PC-3 (cell line): ENCODE measurements at regions not wholly inside any gene's neighbourhood (a gene's known extent, or its start where the extent isn't known, plus 50 kb on each side); places are given as distances from the start of the nearest gene placed in this dataset.

Source experiments
- ATAC-seq: fragments of 200-7000 bp; cut with Tn5 transposase; 2 replicates; pipeline ENCODE4 v1.9.1; 2020; ENCODE audit warnings: mild to moderate bottlenecking, moderate library complexity
- BruUV-seq: library from RNA; stranded (reverse); fragments of 400-500 nt; replicated peaks from 2 replicates; lab custom pipeline; 2021; lab: Mats Ljungman, UMichigan
- CTCF ChIA-PET: fragments of 300-600 bp; sonication (Branson Sonifier 250); formaldehyde crosslinking; loops from one replicate; lab custom pipeline; 2022; ENCODE audit warnings: antibody characterized with exemption; lab: Charles Lee
- POLR2A ChIA-PET: fragments of 300-600 bp; sonication (Branson Sonifier 250); formaldehyde crosslinking; loops from one replicate; lab custom pipeline; 2022; ENCODE audit warnings: antibody characterized with exemption; ENCODE audit not compliant: unreplicated experiment; lab: Charles Lee
- DNase-seq: peaks from one replicate; pipeline ENCODE4 v3.0.0-alpha.2; 2015
- H2AFZ ChIP-seq: fragments of 300-600 bp; sonication (generic); 2 replicates; pipeline ENCODE4 v1.6.0; 2016; ENCODE audit warnings: antibody characterized with exemption, low read length
- H3F3A ChIP-seq: fragments of 300-600 bp; sonication (generic); one replicate; pipeline ENCODE4 v1.6.0; 2017; ENCODE audit warnings: antibody characterized with exemption, low read length, control low read depth, mild to moderate bottlenecking; ENCODE audit not compliant: unreplicated experiment
- H3K27ac ChIP-seq: fragments of 300-600 bp; sonication (generic); 2 replicates; pipeline ENCODE4 v1.5.1; 2016; ENCODE audit warnings: mild to moderate bottlenecking, low read length
- H3K27me3 ChIP-seq: fragments of 300-600 bp; sonication (generic); 2 replicates; pipeline ENCODE4 v1.6.1; 2016; ENCODE audit warnings: low read length, mixed read lengths
- H3K36me3 ChIP-seq: fragments of 300-600 bp; sonication (generic); 2 replicates; pipeline ENCODE4 v1.6.1; 2016; ENCODE audit warnings: low read depth, mixed run types, low read length, mixed read lengths
- H3K4me1 ChIP-seq: fragments of 300-600 bp; sonication (generic); 2 replicates; pipeline ENCODE4 v1.5.1; 2016; ENCODE audit warnings: low read length; ENCODE audit not compliant: insufficient read depth
- H3K4me2 ChIP-seq: fragments of 300-600 bp; sonication (generic); 2 replicates; pipeline ENCODE4 v1.6.0; 2016; ENCODE audit warnings: low read length
- H3K4me3 ChIP-seq: fragments of 300-600 bp; sonication (generic); 2 replicates; pipeline ENCODE4 v1.5.1; 2016; ENCODE audit warnings: mild to moderate bottlenecking, low read length, mixed read lengths
- H3K79me2 ChIP-seq: fragments of 300-600 bp; sonication (generic); 2 replicates; pipeline ENCODE4 v1.6.1; 2017; ENCODE audit warnings: low read length, mixed read lengths
- H3K9ac ChIP-seq: fragments of 300-600 bp; sonication (generic); 2 replicates; pipeline ENCODE4 v1.6.0; 2016; ENCODE audit warnings: mild to moderate bottlenecking, low read length
- H3K9me2 ChIP-seq: fragments of 300-600 bp; sonication (generic); replicated peaks from 2 replicates; pipeline ENCODE4 v1.6.1; 2016; ENCODE audit warnings: mixed run types, low read length, mixed read lengths
- H3K9me3 ChIP-seq: fragments of 300-600 bp; sonication (generic); 2 replicates; pipeline ENCODE4 v1.6.1; 2016; ENCODE audit warnings: low read length, mixed read lengths
- H4K20me1 ChIP-seq: fragments of 300-600 bp; sonication (generic); 2 replicates; pipeline ENCODE4 v1.6.1; 2016; ENCODE audit warnings: low read length, mixed read lengths
- EZH2 ChIP-seq: fragments of 300-600 bp; sonication (generic); IDR thresholded peaks from one replicate; pipeline ENCODE4 v1.6.1; 2017; ENCODE audit warnings: antibody characterized with exemption, mild to moderate bottlenecking, low read length; ENCODE audit not compliant: unreplicated experiment
- EZH2phosphoT487 ChIP-seq: fragments of 300-600 bp; sonication (generic); IDR thresholded peaks from 2 replicates; pipeline ENCODE4 v1.6.1; 2018; ENCODE audit warnings: mild to moderate bottlenecking, antibody characterized with exemption, low read length, borderline replicate concordance
- intact Hi-C: fragments of 100-400 bp; cut with micrococcal nuclease; formaldehyde crosslinking; loops from 2 replicates; pipeline ENCODE4 v1.9.0; 2023
- TF ChIP-seq, protein P1 (sequence below): fragments of 300-600 bp; sonication (generic); conservative IDR thresholded peaks from 2 replicates; pipeline ENCODE4 v1.5.1; 2017; ENCODE audit warnings: antibody characterized with exemption, low read depth, mild to moderate bottlenecking, low read length

DNA sequence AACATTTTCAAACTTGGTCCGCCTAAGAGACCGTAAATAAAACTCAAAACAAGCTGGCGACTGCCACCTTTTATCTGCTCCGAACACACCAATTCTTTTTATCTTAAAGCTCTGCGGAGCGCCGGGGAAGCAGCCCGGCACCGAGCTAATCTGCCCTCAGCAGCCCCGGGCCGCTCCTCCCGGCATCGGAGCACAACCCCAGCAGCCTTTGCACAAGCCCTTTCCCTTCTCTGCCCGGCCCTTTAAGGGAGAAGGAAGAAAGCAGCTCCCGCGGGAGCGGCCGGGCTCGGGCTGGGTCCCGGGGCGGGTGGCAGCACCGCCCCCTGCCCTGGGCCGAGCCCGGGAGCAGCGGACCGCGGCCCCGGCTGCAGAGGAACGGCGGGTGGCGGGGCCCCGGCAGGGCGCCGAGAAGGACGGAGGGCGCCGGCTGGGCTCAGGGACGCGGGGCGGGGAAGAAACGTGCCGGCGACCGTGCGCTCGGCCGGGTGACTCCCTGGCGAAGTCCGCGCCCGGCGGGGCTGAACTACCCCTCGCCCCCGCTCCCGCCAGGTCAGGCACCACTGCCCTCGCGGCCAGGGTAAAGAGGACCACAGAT is 133.6 kb upstream of the C11orf58 start:
- Histone ChIP-seq H3K4me3 (peak overlapping the region; percentile 58), H3K9me3 (no peaks in the 10 kb centered on the region), H3K4me1 (peaks cover 8% of the 10 kb centered on the region; the same call in 1 of the 2 replicates), H3K4me2 (peak overlapping the region; percentile 82), H3K9ac (no peak overlapping the region), H3K9me2 (no peaks in the 10 kb centered on the region), H3K27me3 (peaks cover 85% of the 10 kb centered on the region), H4K20me1 (no peaks in the 10 kb centered on the region), H3K36me3 (no peaks in the 10 kb centered on the region), H2AFZ (peak overlapping the region; percentile 77), H3F3A (no peaks in the 10 kb centered on the region), H3K27ac (no peak overlapping the region), H3K79me2 (no peaks in the 10 kb centered on the region)
- no TSS peak for BruUV-seq
- TF ChIP-seq EZH2 (no peak), EZH2phosphoT487 (no peak; the same call in 1 of the 2 replicates)
- TF ChIP-seq, protein P1, sequence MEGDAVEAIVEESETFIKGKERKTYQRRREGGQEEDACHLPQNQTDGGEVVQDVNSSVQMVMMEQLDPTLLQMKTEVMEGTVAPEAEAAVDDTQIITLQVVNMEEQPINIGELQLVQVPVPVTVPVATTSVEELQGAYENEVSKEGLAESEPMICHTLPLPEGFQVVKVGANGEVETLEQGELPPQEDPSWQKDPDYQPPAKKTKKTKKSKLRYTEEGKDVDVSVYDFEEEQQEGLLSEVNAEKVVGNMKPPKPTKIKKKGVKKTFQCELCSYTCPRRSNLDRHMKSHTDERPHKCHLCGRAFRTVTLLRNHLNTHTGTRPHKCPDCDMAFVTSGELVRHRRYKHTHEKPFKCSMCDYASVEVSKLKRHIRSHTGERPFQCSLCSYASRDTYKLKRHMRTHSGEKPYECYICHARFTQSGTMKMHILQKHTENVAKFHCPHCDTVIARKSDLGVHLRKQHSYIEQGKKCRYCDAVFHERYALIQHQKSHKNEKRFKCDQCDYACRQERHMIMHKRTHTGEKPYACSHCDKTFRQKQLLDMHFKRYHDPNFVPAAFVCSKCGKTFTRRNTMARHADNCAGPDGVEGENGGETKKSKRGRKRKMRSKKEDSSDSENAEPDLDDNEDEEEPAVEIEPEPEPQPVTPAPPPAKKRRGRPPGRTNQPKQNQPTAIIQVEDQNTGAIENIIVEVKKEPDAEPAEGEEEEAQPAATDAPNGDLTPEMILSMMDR = no peak
- CTCF ChIA-PET = no interaction called here
- POLR2A ChIA-PET = no interaction called here
- DNase-seq = no peak
- ATAC-seq = peak; percentile 57
- intact Hi-C loops = loop anchor here (5.0 kb wide), 1 partner anchor 1813 kb away; no protein-coding TSS in a partner anchor

DNA sequence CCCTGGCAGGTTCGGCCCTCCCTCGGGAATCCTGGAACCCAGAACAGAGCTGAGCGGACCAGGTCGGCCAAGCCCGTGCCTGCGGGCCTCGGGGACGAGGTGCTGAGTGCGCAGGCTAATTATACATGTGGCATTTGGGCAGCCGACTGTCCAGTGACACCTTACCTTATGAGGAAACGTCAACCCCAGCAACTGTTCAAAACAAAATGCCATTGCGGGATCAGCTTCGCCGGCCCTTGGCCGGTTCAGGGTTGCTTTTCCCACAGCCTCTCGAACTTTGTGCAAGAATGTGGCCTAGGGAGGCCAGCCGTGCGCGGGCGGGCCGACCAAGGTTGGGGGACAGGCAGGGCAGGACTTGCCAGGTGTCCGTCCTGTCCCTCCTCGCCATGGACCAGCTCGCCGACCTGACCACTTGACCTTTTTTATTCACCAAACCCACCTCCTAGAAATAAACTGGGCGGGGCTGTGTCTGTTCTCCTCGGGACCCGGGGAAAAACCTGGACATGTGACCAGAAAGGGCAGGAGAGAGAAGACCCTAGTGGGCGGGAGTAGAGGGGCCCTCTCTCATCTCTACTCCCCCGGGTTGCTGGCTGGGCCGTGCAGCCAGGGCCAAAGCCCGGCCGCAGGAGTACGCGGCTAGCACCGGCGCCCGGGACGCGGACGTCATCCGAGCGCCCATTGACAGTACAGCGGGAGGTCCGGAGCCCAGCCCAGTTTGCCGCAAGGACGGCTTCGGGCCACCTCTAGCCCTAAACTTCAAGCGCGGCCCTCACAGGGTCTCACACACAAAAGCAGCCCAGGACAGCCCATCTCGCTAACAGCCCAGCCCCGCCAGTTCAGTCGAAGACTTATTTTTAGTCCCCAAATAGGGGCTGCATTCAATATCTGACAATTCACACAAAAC is 134.3 kb upstream of the C11orf58 start:
- ChIA-PET CTCF (no interaction called here), POLR2A (no interaction called here)
- H4K20me1 ChIP-seq = no peaks in the 10 kb centered on the region
- peak overlapping the region; percentile 77; the same call in 1 of the 2 replicates for H2AFZ ChIP-seq
- H3K79me2 ChIP-seq = no peaks in the 10 kb centered on the region
- no peak for TF ChIP-seq EZH2phosphoT487
- TF ChIP-seq, protein P1 = no peak
- no peak for TF ChIP-seq EZH2
- peak overlapping the region; percentile 82 for H3K4me2 ChIP-seq
- no peaks in the 10 kb centered on the region for H3K9me2 ChIP-seq
- no peaks in the 10 kb centered on the region for H3K9me3 ChIP-seq
- no peak for DNase-seq
- H3K36me3 ChIP-seq = no peaks in the 10 kb centered on the region
- H3K4me1 ChIP-seq = peaks cover 8% of the 10 kb centered on the region; the same call in 1 of the 2 replicates
- no peak overlapping the region for H3K27ac ChIP-seq
- no peaks in the 10 kb centered on the region for H3F3A ChIP-seq
- peaks cover 78% of the 10 kb centered on the region for H3K27me3 ChIP-seq
- ATAC-seq = no peak
- intact Hi-C loops = no loop called here
- no peak overlapping the region for H3K9ac ChIP-seq
- no TSS peak for BruUV-seq
- H3K4me3 ChIP-seq = peak overlapping the region; percentile 58
